ENCODE measurements at regions not wholly inside any gene's neighbourhood (a gene's known extent, or its start where the extent isn't known, plus 50 kb on each side); places are given as distances from the start of the nearest gene placed in this dataset.

GRCh38 chr10:33571616-33572015 is 237.1 kb upstream of the NRP1 start:
- H3K4me1 ChIP-seq (ENCODE audit: insufficient read depth, low read length, severe bottlenecking): no peaks in the 10 kb centered on the region
- no peak overlapping the region for H3K4me2 ChIP-seq (ENCODE audit: low read length)
- H3K9me3 ChIP-seq (ENCODE audit: low read length): no peaks in the 10 kb centered on the region
- H3K27ac ChIP-seq (ENCODE audit: low read depth, low read length, poor library complexity, severe bottlenecking): no peak overlapping the region
- H3K79me2 ChIP-seq (ENCODE audit: insufficient read depth, low read length): no peaks in the 10 kb centered on the region
- H3K4me3 ChIP-seq (ENCODE audit: low read depth, low read length, poor library complexity, severe bottlenecking): no peak overlapping the region
- no peaks in the 10 kb centered on the region for H3K36me3 ChIP-seq (ENCODE audit: insufficient read depth, low read length)
- H3K9ac ChIP-seq (ENCODE audit: low read length): no peak overlapping the region
- no peaks in the 10 kb centered on the region for H3F3A ChIP-seq (ENCODE audit: insufficient read depth, low read length)
- H2AFZ ChIP-seq (ENCODE audit: low read length): no peak overlapping the region
- H3K27me3 ChIP-seq (ENCODE audit: insufficient read depth, low read length): no peaks in the 10 kb centered on the region
- H4K20me1 ChIP-seq (ENCODE audit: insufficient read depth, low read length): no peaks in the 10 kb centered on the region
- TF ChIP-seq EZH2 (IDR thresholded peaks at IDR 0.05; ENCODE audit: borderline replicate concordance, low read length): no peak
- TF ChIP-seq CTCF (IDR thresholded peaks at IDR 0.05; ENCODE audit: low read length): no peak
- H3K9me2 ChIP-seq (ENCODE audit: low read depth, low read length): no peaks in the 10 kb centered on the region

- H3K4me1 ChIP-seq (ENCODE audit: insufficient read depth, low read length, severe bottlenecking): no peaks in the 10 kb centered on the region
Measured at GRCh38 chr10:33570495-33570894, 236.0 kb upstream of the NRP1 start.

GRCh38 chr10:33569702-33570101 is 235.2 kb upstream of the NRP1 start:
- Histone ChIP-seq H3K4me2 (ENCODE audit: low read length) (no peak overlapping the region), H3K27ac (ENCODE audit: low read depth, low read length, poor library complexity, severe bottlenecking) (no peak overlapping the region), H3K9ac (ENCODE audit: low read length) (no peak overlapping the region), H3K9me3 (ENCODE audit: low read length) (no peaks in the 10 kb centered on the region), H3K4me1 (ENCODE audit: insufficient read depth, low read length, severe bottlenecking) (no peaks in the 10 kb centered on the region), H3K27me3 (ENCODE audit: insufficient read depth, low read length) (no peaks in the 10 kb centered on the region), H3K79me2 (ENCODE audit: insufficient read depth, low read length) (no peaks in the 10 kb centered on the region), H3K36me3 (ENCODE audit: insufficient read depth, low read length) (no peaks in the 10 kb centered on the region), H3K9me2 (ENCODE audit: low read depth, low read length) (no peaks in the 10 kb centered on the region), H4K20me1 (ENCODE audit: insufficient read depth, low read length) (no peaks in the 10 kb centered on the region), H2AFZ (ENCODE audit: low read length) (no peak overlapping the region), H3F3A (ENCODE audit: insufficient read depth, low read length) (no peaks in the 10 kb centered on the region), H3K4me3 (ENCODE audit: low read depth, low read length, poor library complexity, severe bottlenecking) (no peak overlapping the region)
- TF ChIP-seq CTCF (IDR thresholded peaks at IDR 0.05; ENCODE audit: low read length) (no peak), EZH2 (IDR thresholded peaks at IDR 0.05; ENCODE audit: borderline replicate concordance, low read length) (no peak)

More at GRCh38 chr10:33570495-33570894, 236.0 kb upstream of the NRP1 start:
- Histone ChIP-seq H3K36me3 (ENCODE audit: insufficient read depth, low read length) (no peaks in the 10 kb centered on the region), H3K79me2 (ENCODE audit: insufficient read depth, low read length) (no peaks in the 10 kb centered on the region), H4K20me1 (ENCODE audit: insufficient read depth, low read length) (no peaks in the 10 kb centered on the region), H3K27me3 (ENCODE audit: insufficient read depth, low read length) (no peaks in the 10 kb centered on the region), H3K9me2 (ENCODE audit: low read depth, low read length) (no peaks in the 10 kb centered on the region), H3K27ac (ENCODE audit: low read depth, low read length, poor library complexity, severe bottlenecking) (no peak overlapping the region), H3K4me2 (ENCODE audit: low read length) (no peak overlapping the region), H3K9me3 (ENCODE audit: low read length) (no peaks in the 10 kb centered on the region), H3K9ac (ENCODE audit: low read length) (no peak overlapping the region), H3K4me3 (ENCODE audit: low read depth, low read length, poor library complexity, severe bottlenecking) (no peak overlapping the region), H2AFZ (ENCODE audit: low read length) (no peak overlapping the region), H3F3A (ENCODE audit: insufficient read depth, low read length) (no peaks in the 10 kb centered on the region)
- TF ChIP-seq CTCF (IDR thresholded peaks at IDR 0.05; ENCODE audit: low read length) (no peak), EZH2 (IDR thresholded peaks at IDR 0.05; ENCODE audit: borderline replicate concordance, low read length) (no peak)

Measured in OCI-LY1 (cell line).